ENCODE measurements at regions not wholly inside any gene's neighbourhood (a gene's known extent, or its start where the extent isn't known, plus 50 kb on each side); places are given as distances from the start of the nearest gene placed in this dataset.

GRCh38 chr14:48876806-48877340 lies 709.3 kb downstream of the RPS29 start:
- no peak for DNase-seq (ENCODE audit: low read depth, low spot score)

- no peak for DNase-seq (ENCODE audit: low read depth, low spot score)
Observed at GRCh38 chr14:48874711-48875110, 711.5 kb downstream of the RPS29 start.

GRCh38 chr14:48857366-48857765 lies 728.8 kb downstream of the RPS29 start:
- DNase-seq (ENCODE audit: low read depth, low spot score): no peak

GRCh38 chr14:48853159-48853558 lies 733.0 kb downstream of the RPS29 start:
- no peak for DNase-seq (ENCODE audit: low read depth, low spot score)

GRCh38 chr14:48849741-48850322 lies 736.3 kb downstream of the RPS29 start:
- no peak for DNase-seq (ENCODE audit: low read depth, low spot score)

- no peak for DNase-seq (ENCODE audit: low read depth, low spot score)
Observed at GRCh38 chr14:48842785-48843184, 743.4 kb downstream of the RPS29 start.

GRCh38 chr14:48826058-48826457 lies 760.1 kb downstream of the RPS29 start:
- no peak for DNase-seq (ENCODE audit: low read depth, low spot score)

GRCh38 chr14:48814562-48814961 lies 771.6 kb downstream of the RPS29 start:
- no peak for DNase-seq (ENCODE audit: low read depth, low spot score)

GRCh38 chr14:48805315-48805714 lies 780.9 kb downstream of the RPS29 start:
- DNase-seq (ENCODE audit: low read depth, low spot score): no peak

GRCh38 chr14:48792376-48793024 lies 793.7 kb downstream of the RPS29 start:
- DNase-seq (ENCODE audit: low read depth, low spot score): no peak

GRCh38 chr14:48788771-48789170 lies 797.4 kb downstream of the RPS29 start:
- DNase-seq (ENCODE audit: low read depth, low spot score): no peak

- DNase-seq (ENCODE audit: low read depth, low spot score): no peak
Observed at GRCh38 chr14:48786498-48786897, 799.7 kb downstream of the RPS29 start.

- DNase-seq (ENCODE audit: low read depth, low spot score): no peak
Observed at GRCh38 chr14:48771717-48772116, 814.5 kb downstream of the RPS29 start.

- DNase-seq (ENCODE audit: low read depth, low spot score): no peak
Observed at GRCh38 chr14:48751293-48751692, 834.9 kb downstream of the RPS29 start.

- DNase-seq (ENCODE audit: low read depth, low spot score): no peak
Observed at GRCh38 chr14:48748151-48748675, 838.0 kb downstream of the RPS29 start.

GRCh38 chr14:48747561-48748089 lies 838.6 kb downstream of the RPS29 start:
- no peak for DNase-seq (ENCODE audit: low read depth, low spot score)

GRCh38 chr14:48744202-48744601 lies 842.0 kb downstream of the RPS29 start:
- no peak for DNase-seq (ENCODE audit: low read depth, low spot score)

- no peak for DNase-seq (ENCODE audit: low read depth, low spot score)
Observed at GRCh38 chr14:48738186-48738925, 847.8 kb downstream of the RPS29 start.

GRCh38 chr14:48735607-48736006 lies 850.6 kb downstream of the RPS29 start:
- no peak for DNase-seq (ENCODE audit: low read depth, low spot score)

- no peak for DNase-seq (ENCODE audit: low read depth, low spot score)
Observed at GRCh38 chr14:48731260-48731659, 854.9 kb downstream of the RPS29 start.

GRCh38 chr14:48726080-48726642 lies 860.0 kb downstream of the RPS29 start:
- no peak for DNase-seq (ENCODE audit: low read depth, low spot score)

All from brain pericyte (primary cell).